ENCODE measurements at regions not wholly inside any gene's neighbourhood (a gene's known extent, or its start where the extent isn't known, plus 50 kb on each side); places are given as distances from the start of the nearest gene placed in this dataset.

DNA sequence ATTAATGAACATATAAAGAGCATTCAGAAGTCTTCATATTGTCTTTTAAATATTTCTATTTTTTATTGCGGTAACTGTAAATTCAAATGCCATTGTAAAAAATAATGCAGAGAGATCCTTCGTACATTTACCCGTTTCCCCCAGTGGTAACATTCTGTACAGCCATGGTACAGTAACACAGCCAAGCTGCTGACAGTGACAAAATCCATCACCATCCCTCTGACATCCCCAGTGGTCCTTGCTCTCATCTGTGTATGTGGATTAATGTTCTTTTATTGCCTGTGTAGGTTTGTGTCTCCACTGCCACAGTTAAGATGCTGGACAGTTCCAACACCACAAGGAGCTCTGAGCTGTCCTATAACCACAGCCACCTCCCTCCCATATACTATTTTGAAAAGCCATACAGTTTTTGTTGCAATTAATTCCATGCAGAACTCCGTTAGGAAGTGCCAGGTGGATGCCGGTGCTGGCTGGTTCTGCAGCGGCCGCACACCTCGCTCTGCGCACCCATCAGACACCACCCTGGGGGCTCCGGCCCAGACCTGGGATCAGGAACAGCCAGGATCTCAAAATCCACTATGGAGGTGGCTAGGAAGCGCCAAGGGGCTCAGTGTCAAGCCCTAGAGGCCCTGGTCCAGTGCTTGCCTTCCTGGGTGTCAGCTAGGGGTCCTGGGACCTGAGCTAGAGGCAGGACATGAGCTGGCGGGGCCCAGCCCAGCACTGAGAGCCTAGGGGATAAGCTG is 93.1 kb upstream of the PMEPA1 start:
- ChIA-PET POLR2A (interaction anchor here (0.5 kb wide), 1 partner anchor 246 kb away, joined by 3 read pairs; no protein-coding TSS in a partner anchor), CTCF (no interaction called here), RAD21 (ENCODE audit: unreplicated experiment) (interaction anchor here (0.7 kb wide), 1 partner anchor 184 kb away, joined by 5 read pairs; no protein-coding TSS in a partner anchor), SMC1A (ENCODE audit: uncharacterized antibody, unreplicated experiment) (no interaction called here)
- H3K9ac ChIP-seq (ENCODE audit: control insufficient read depth, insufficient read depth, low read length), result no peak overlapping the region
- 44% methylated on average over 12 of the region's 12 CpGs for WGBS (ENCODE audit: insufficient coverage, insufficient replicate concordance, low lambda C conversion rate, missing lambda C conversion rate)
- in situ Hi-C loops (cut with MboI), result no loop called here
- no peaks in the 10 kb centered on the region for H3K79me2 ChIP-seq (ENCODE audit: control insufficient read depth, insufficient read depth, low read length)
- ATAC-seq (no peak), FAIRE-seq (no peak), DNase-seq (ENCODE audit: low read depth, low spot score) (no peak)
- no TSS peak for BruUV-seq (replicated peaks)
- no peaks in the 10 kb centered on the region for H3K4me1 ChIP-seq (ENCODE audit: control insufficient read depth, insufficient read depth, low read length)
- intact Hi-C loops (cut with micrococcal nuclease; ENCODE audit: unreplicated experiment), result no loop called here
- H3K27me3 ChIP-seq (replicated peaks in 1 of 2; ENCODE audit: control insufficient read depth in 2 of 2, insufficient read depth in 2 of 2, low read length in 1 of 2), result peaks cover 0 to 6% of the 10 kb centered on the region in 2 experiments; a peak in 2 of 4 replicates
- H2AFZ ChIP-seq (ENCODE audit: control insufficient read depth, low read depth, low read length), result no peak overlapping the region
- no peaks in the 10 kb centered on the region for H3K9me3 ChIP-seq (replicated peaks; ENCODE audit: control insufficient read depth, insufficient read depth, low read length)
- no peak overlapping the region for H3K4me3 ChIP-seq
- no peak overlapping the region for H3K27ac ChIP-seq (ENCODE audit: control insufficient read depth, insufficient read depth)
- H4K20me1 ChIP-seq (ENCODE audit: control insufficient read depth, insufficient read depth), result no peaks in the 10 kb centered on the region
- H3K4me2 ChIP-seq (ENCODE audit: control insufficient read depth, insufficient read depth), result no peak overlapping the region
- H3K36me3 ChIP-seq (ENCODE audit: control insufficient read depth in 2 of 2, insufficient read depth in 2 of 2, low read length in 1 of 2), result no peaks in the 10 kb centered on the region
- TF ChIP-seq SIX5 (IDR thresholded peaks at IDR 0.05; ENCODE audit: low read depth, low read length, severe bottlenecking) (no peak), ETV6 (conservative IDR thresholded peaks at IDR 0.05 in 1 of 2, IDR thresholded peaks at IDR 0.05 in 1 of 2; ENCODE audit: borderline replicate concordance in 1 of 2, low read depth in 1 of 2) (no peak), MYC (IDR thresholded peaks at IDR 0.05; ENCODE audit: insufficient read depth, insufficient read length, insufficient replicate concordance, low read length, severe bottlenecking) (no peak), NRF1 (conservative IDR thresholded peaks at IDR 0.05; ENCODE audit: low read depth, low read length) (no peak), NFYB (IDR thresholded peaks at IDR 0.05; ENCODE audit: insufficient read depth, low read depth, low read length) (no peak), ZNF217 (IDR thresholded peaks at IDR 0.05) (no peak), JUNB (IDR thresholded peaks at IDR 0.05) (no peak), DPF2 (IDR thresholded peaks at IDR 0.05) (no peak), TAF1 (IDR thresholded peaks at IDR 0.05; ENCODE audit: borderline replicate concordance, low read depth, low read length) (no peak), SPI1 (IDR thresholded peaks at IDR 0.05; ENCODE audit: borderline replicate concordance, insufficient read depth, low read depth, low read length) (no peak), EGR1 (IDR thresholded peaks at IDR 0.05; ENCODE audit: borderline replicate concordance in 1 of 2, low read depth in 2 of 2, low read length in 2 of 2) (no peak), CREM (IDR thresholded peaks at IDR 0.05; ENCODE audit: low read depth) (no peak)
- TF ChIP-seq, protein P1, sequence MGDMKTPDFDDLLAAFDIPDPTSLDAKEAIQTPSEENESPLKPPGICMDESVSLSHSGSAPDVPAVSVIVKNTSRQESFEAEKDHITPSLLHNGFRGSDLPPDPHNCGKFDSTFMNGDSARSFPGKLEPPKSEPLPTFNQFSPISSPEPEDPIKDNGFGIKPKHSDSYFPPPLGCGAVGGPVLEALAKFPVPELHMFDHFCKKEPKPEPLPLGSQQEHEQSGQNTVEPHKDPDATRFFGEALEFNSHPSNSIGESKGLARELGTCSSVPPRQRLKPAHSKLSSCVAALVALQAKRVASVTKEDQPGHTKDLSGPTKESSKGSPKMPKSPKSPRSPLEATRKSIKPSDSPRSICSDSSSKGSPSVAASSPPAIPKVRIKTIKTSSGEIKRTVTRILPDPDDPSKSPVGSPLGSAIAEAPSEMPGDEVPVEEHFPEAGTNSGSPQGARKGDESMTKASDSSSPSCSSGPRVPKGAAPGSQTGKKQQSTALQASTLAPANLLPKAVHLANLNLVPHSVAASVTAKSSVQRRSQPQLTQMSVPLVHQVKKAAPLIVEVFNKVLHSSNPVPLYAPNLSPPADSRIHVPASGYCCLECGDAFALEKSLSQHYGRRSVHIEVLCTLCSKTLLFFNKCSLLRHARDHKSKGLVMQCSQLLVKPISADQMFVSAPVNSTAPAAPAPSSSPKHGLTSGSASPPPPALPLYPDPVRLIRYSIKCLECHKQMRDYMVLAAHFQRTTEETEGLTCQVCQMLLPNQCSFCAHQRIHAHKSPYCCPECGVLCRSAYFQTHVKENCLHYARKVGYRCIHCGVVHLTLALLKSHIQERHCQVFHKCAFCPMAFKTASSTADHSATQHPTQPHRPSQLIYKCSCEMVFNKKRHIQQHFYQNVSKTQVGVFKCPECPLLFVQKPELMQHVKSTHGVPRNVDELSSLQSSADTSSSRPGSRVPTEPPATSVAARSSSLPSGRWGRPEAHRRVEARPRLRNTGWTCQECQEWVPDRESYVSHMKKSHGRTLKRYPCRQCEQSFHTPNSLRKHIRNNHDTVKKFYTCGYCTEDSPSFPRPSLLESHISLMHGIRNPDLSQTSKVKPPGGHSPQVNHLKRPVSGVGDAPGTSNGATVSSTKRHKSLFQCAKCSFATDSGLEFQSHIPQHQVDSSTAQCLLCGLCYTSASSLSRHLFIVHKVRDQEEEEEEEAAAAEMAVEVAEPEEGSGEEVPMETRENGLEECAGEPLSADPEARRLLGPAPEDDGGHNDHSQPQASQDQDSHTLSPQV (IDR thresholded peaks at IDR 0.05), result no peak
- TF ChIP-seq, protein P2, sequence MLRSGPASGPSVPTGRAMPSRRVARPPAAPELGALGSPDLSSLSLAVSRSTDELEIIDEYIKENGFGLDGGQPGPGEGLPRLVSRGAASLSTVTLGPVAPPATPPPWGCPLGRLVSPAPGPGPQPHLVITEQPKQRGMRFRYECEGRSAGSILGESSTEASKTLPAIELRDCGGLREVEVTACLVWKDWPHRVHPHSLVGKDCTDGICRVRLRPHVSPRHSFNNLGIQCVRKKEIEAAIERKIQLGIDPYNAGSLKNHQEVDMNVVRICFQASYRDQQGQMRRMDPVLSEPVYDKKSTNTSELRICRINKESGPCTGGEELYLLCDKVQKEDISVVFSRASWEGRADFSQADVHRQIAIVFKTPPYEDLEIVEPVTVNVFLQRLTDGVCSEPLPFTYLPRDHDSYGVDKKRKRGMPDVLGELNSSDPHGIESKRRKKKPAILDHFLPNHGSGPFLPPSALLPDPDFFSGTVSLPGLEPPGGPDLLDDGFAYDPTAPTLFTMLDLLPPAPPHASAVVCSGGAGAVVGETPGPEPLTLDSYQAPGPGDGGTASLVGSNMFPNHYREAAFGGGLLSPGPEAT (IDR thresholded peaks at IDR 0.05; ENCODE audit: low read depth), result no peak
- TF ChIP-seq, protein P3, sequence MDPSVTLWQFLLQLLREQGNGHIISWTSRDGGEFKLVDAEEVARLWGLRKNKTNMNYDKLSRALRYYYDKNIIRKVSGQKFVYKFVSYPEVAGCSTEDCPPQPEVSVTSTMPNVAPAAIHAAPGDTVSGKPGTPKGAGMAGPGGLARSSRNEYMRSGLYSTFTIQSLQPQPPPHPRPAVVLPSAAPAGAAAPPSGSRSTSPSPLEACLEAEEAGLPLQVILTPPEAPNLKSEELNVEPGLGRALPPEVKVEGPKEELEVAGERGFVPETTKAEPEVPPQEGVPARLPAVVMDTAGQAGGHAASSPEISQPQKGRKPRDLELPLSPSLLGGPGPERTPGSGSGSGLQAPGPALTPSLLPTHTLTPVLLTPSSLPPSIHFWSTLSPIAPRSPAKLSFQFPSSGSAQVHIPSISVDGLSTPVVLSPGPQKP (IDR thresholded peaks at IDR 0.05; ENCODE audit: low read depth, low read length), result no peak

All from GM12878 (cell line).